Effector memory CD8-positive, alpha-beta T cell (primary cell): ENCODE measurements at regions not wholly inside any gene's neighbourhood (a gene's known extent, or its start where the extent isn't known, plus 50 kb on each side); places are given as distances from the start of the nearest gene placed in this dataset.

ENCODE experiments used
- ATAC-seq: fragments of 150-1000 bp; cut with Tn5 transposase; replicated peaks from 2 replicates; pipeline ENCODE4 v1.10.0; 2021; ENCODE audit warnings: mild to moderate bottlenecking, moderate library complexity
- DNase-seq, 3 experiments: peaks; one replicate each; pipeline ENCODE4 v3.0.0; 2021
- H3K27ac Mint-ChIP-seq, 2 donors: one replicate each; pipeline ENCODE4 v1.8.0; 2022; ENCODE audit warnings: mild to moderate bottlenecking in 2 of 2, mixed read lengths in 2 of 2, moderate library complexity in 2 of 2
- H3K27me3 Mint-ChIP-seq, 2 donors: one replicate each; pipeline ENCODE4 v1.8.0; 2022; ENCODE audit warnings: mixed read lengths in 2 of 2
- H3K36me3 Mint-ChIP-seq: one replicate; pipeline ENCODE4 v1.8.0; 2022; ENCODE audit warnings: mild to moderate bottlenecking, moderate library complexity, mixed read lengths; ENCODE audit not compliant: insufficient read depth
- H3K4me1 Mint-ChIP-seq, 2 donors: one replicate each; pipeline ENCODE4 v1.8.0; 2022; ENCODE audit warnings: low read depth in 2 of 2, mixed read lengths in 2 of 2
- H3K4me3 Mint-ChIP-seq, 2 donors: one replicate each; pipeline ENCODE4 v1.8.0; 2022; ENCODE audit warnings: mild to moderate bottlenecking in 2 of 2, mixed read lengths in 2 of 2, moderate library complexity in 2 of 2
- H3K9me3 Mint-ChIP-seq, 2 donors: one replicate each; pipeline ENCODE4 v1.8.0; 2022; ENCODE audit warnings: mixed read lengths in 2 of 2

GRCh38 chr2:215613888-215614287 lies 178.0 kb upstream of the FN1 start:
- no peak for ATAC-seq
- DNase-seq, result no peak
- Mint-ChIP-seq H3K4me3 (no peak overlapping the region), H3K27ac (no peak overlapping the region), H3K27me3 (peaks cover 24 to 33% of the 10 kb centered on the region in 2 donors), H3K36me3 (no peaks in the 10 kb centered on the region), H3K9me3 (peaks cover 0 to 6% of the 10 kb centered on the region in 2 donors), H3K4me1 (no peaks in the 10 kb centered on the region)

- Mint-ChIP-seq H3K4me3 (no peak overlapping the region), H3K4me1 (no peaks in the 10 kb centered on the region), H3K27ac (no peak overlapping the region), H3K9me3 (peaks cover 0 to 6% of the 10 kb centered on the region in 2 donors), H3K27me3 (peaks cover 24 to 33% of the 10 kb centered on the region in 2 donors), H3K36me3 (no peaks in the 10 kb centered on the region)
- ATAC-seq (no peak), DNase-seq (no peak)
These were observed 177.4 kb upstream of the FN1 start for GRCh38 chr2:215613280-215613679.

DNA sequence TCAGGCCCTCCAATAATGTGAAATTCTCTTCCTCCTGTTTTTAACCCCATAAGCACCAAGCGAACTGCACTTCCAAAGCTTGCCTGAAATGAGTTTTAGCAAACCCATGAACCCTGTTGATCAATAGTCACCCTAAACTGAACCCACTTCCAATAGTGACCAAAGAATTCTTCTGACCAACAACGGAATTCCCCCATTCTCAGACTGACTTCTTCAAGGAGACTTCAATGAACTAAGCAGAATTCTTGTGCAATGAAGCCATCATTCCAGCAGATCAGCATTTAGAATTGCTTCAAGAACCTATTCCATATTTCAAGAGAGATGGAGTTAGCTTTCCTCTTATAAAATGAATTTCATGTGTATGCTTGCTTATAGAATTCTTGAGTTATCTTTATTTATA lies 176.9 kb upstream of the FN1 start:
- Mint-ChIP-seq H3K36me3 (no peaks in the 10 kb centered on the region), H3K27ac (no peak overlapping the region), H3K9me3 (peaks cover 0 to 6% of the 10 kb centered on the region in 2 donors), H3K4me1 (no peaks in the 10 kb centered on the region), H3K4me3 (no peak overlapping the region), H3K27me3 (peaks cover 24 to 33% of the 10 kb centered on the region in 2 donors)
- DNase-seq, result no peak
- no peak for ATAC-seq

- H3K27ac Mint-ChIP-seq, result no peak overlapping the region
- H3K4me1 Mint-ChIP-seq, result no peaks in the 10 kb centered on the region
- no peak overlapping the region for H3K4me3 Mint-ChIP-seq
- H3K27me3 Mint-ChIP-seq, result peaks cover 24 to 33% of the 10 kb centered on the region in 2 donors
- no peak for ATAC-seq
- no peaks in the 10 kb centered on the region for H3K36me3 Mint-ChIP-seq
- H3K9me3 Mint-ChIP-seq, result peaks cover 0 to 4% of the 10 kb centered on the region in 2 donors
- no peak for DNase-seq
These were observed 175.9 kb upstream of the FN1 start for GRCh38 chr2:215611609-215612386.

DNA sequence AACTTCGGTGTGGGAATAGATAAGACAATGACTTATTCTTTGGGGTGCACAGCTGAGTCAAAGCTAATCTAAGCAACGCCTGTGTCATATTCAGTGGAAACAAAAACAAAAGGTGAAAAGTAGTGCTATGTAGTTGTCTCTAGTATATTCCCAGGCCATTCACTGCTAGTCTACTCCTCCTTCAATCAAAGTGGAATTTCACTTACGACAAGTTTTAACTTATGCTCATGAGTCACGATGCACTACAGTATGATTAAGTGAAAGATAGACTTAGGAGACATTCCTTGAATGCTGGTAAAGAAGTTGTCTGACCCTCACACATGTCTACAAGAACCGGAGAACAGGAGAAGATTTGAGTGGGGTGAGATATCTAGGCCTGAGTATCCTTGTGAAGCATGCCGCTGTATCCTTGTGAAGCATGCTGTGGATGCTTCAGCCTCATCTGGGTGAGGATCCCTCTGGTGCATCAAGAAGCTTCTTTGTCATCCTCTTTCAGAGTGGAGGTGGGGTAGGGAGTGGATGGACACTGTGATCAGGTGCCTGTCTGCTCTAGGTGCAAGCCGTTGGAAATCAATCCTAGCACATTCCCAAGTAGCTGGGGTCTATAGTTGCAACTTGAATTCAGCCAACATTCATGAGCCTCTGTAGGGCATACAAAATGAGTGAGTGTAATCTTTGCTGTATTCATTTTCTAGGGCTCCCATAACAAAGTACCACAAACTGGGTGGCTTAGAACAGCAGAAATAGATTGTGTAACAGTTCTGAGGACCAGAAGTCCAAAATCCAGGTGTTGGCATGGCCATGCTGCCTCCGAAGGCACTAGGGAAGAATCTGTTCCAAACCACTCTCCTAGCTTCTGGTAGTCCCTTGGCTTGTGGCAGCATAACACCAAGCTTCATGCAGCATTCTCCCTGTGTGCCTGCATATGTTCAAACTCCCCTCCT lies 173.5 kb upstream of the FN1 start:
- peaks cover 0 to 4% of the 10 kb centered on the region in 2 donors for H3K9me3 Mint-ChIP-seq
- no peaks in the 10 kb centered on the region for H3K4me1 Mint-ChIP-seq
- H3K4me3 Mint-ChIP-seq, result no peak overlapping the region
- ATAC-seq (no peak), DNase-seq (no peak)
- peaks cover 2% of the 10 kb centered on the region for H3K36me3 Mint-ChIP-seq
- no peak overlapping the region for H3K27ac Mint-ChIP-seq
- H3K27me3 Mint-ChIP-seq, result peaks cover 18 to 24% of the 10 kb centered on the region in 2 donors

GRCh38 chr2:215607766-215608165 lies 171.9 kb upstream of the FN1 start:
- Mint-ChIP-seq H3K4me3 (no peak overlapping the region), H3K4me1 (no peaks in the 10 kb centered on the region), H3K27ac (no peak overlapping the region), H3K27me3 (peaks cover 6 to 25% of the 10 kb centered on the region in 2 donors), H3K36me3 (peaks cover 2% of the 10 kb centered on the region), H3K9me3 (peaks cover 0 to 4% of the 10 kb centered on the region in 2 donors)
- no peak for ATAC-seq
- DNase-seq, result no peak

DNA sequence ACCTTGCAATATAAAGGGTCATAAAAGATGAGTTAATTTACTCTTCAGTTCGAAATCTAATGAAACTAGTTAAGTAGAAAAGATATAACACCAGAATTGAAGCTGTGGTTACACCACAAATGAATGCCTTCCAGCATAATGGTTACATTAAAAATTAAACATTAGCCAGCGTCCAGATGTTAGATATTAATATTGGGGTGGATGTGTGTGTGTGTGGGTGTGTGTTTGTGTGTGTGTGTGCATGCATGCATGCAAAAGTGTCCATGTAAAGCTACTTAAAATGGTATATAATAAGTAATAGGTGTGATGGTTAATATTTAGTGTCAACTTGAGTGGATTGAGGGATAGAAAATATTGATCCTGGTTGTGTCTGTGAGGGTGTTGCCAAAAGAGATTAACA lies 170.4 kb upstream of the FN1 start:
- DNase-seq, result no peak
- H3K4me3 Mint-ChIP-seq, result no peak overlapping the region
- H3K4me1 Mint-ChIP-seq, result no peaks in the 10 kb centered on the region
- ATAC-seq, result no peak
- no peak overlapping the region for H3K27ac Mint-ChIP-seq
- peaks cover 2% of the 10 kb centered on the region for H3K36me3 Mint-ChIP-seq
- no peaks in the 10 kb centered on the region for H3K9me3 Mint-ChIP-seq
- peaks cover 10 to 18% of the 10 kb centered on the region in 2 donors for H3K27me3 Mint-ChIP-seq

DNA sequence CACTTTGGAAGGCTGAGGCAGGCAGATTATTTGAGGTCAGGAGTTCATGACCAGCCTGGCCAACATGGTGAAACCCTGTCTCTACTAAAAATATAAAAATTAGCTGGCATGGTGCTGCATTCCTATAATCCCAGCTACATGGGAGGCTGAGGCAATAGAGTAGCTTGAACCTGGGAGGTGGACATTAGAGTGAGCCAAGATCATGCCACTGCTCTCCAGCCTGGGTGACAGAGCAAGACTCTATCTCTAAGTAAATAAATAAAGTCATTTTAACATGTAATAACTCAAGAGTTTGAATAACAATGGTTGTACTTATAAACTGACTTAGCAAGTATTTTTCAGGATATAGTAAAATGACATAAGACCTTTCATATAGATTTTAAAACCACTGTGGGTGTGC lies 169.3 kb upstream of the FN1 start:
- no peak for ATAC-seq
- DNase-seq, result no peak
- Mint-ChIP-seq H3K27me3 (peaks cover 10 to 18% of the 10 kb centered on the region in 2 donors), H3K4me3 (no peak overlapping the region), H3K36me3 (peaks cover 2% of the 10 kb centered on the region), H3K27ac (no peak overlapping the region), H3K9me3 (no peaks in the 10 kb centered on the region), H3K4me1 (no peaks in the 10 kb centered on the region)

DNA sequence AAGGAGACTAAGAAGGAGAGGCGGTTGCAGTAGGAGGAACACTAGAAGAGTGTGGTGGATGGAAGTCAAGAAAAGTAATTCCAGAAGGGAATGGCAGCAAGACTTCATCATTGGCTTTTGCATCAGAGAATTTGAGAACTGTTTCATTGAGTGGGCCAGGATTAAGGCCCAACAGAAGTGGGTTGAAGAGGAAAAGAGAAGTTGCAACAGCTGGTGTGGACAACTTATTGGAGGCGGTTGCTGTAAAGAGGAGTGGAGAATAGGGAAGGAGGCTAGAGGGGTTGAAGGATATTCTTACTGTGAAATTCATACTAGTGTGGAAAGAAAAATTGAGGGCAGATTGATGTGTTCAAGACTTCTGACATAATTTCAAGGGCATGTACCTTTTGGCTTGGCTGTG lies 168.7 kb upstream of the FN1 start:
- no peaks in the 10 kb centered on the region for H3K4me1 Mint-ChIP-seq

GRCh38 chr2:215603440-215603839 lies 167.6 kb upstream of the FN1 start:
- Mint-ChIP-seq H3K27ac (no peak overlapping the region), H3K36me3 (peaks cover 2% of the 10 kb centered on the region), H3K4me3 (no peak overlapping the region), H3K4me1 (no peaks in the 10 kb centered on the region), H3K9me3 (no peaks in the 10 kb centered on the region), H3K27me3 (peaks cover 10 to 18% of the 10 kb centered on the region in 2 donors)
- ATAC-seq, result no peak
- no peak for DNase-seq

More for the DNA sequence above, 168.7 kb upstream of the FN1 start:
- Mint-ChIP-seq H3K9me3 (no peaks in the 10 kb centered on the region), H3K27me3 (peaks cover 10 to 18% of the 10 kb centered on the region in 2 donors), H3K27ac (no peak overlapping the region), H3K4me3 (no peak overlapping the region), H3K36me3 (peaks cover 2% of the 10 kb centered on the region)
- ATAC-seq, result no peak
- no peak for DNase-seq

DNA sequence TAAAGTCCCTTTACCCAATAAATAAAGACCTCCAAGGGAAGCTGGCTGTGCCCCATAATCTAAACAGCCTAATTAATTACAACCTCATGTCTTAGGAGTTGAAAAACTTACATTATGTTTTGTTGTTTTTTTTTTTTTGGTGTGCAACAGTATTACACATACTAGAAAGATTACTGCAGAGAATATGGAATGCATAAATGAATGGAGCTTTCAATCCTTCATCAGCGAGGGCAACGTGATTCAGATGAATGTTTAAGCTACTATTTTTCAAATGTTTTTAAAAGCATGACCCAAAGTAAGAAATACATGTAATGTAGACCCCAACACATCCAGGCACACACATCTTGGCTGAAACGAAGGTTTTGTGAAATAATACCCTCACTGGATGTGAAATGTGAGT lies 167.1 kb upstream of the FN1 start:
- Mint-ChIP-seq H3K4me3 (no peak overlapping the region), H3K27me3 (peaks cover 10 to 18% of the 10 kb centered on the region in 2 donors), H3K36me3 (peaks cover 2% of the 10 kb centered on the region), H3K4me1 (no peaks in the 10 kb centered on the region), H3K9me3 (no peaks in the 10 kb centered on the region), H3K27ac (no peak overlapping the region)
- ATAC-seq (no peak), DNase-seq (no peak)

GRCh38 chr2:215601990-215602721 lies 166.3 kb upstream of the FN1 start:
- no peak overlapping the region for H3K27ac Mint-ChIP-seq
- DNase-seq, result no peak

GRCh38 chr2:215601526-215601925 lies 165.7 kb upstream of the FN1 start:
- H3K9me3 Mint-ChIP-seq, result no peaks in the 10 kb centered on the region
- peaks cover 10 to 18% of the 10 kb centered on the region in 2 donors for H3K27me3 Mint-ChIP-seq
- no peaks in the 10 kb centered on the region for H3K36me3 Mint-ChIP-seq
- no peak overlapping the region for H3K4me3 Mint-ChIP-seq
- no peaks in the 10 kb centered on the region for H3K4me1 Mint-ChIP-seq
- H3K27ac Mint-ChIP-seq, result no peak overlapping the region
- no peak for ATAC-seq
- no peak for DNase-seq

More at GRCh38 chr2:215601990-215602721, 166.3 kb upstream of the FN1 start:
- no peak overlapping the region for H3K4me3 Mint-ChIP-seq
- H3K4me1 Mint-ChIP-seq, result no peaks in the 10 kb centered on the region
- H3K27me3 Mint-ChIP-seq, result peaks cover 10 to 18% of the 10 kb centered on the region in 2 donors
- ATAC-seq, result no peak
- peaks cover 2% of the 10 kb centered on the region for H3K36me3 Mint-ChIP-seq
- H3K9me3 Mint-ChIP-seq, result no peaks in the 10 kb centered on the region
